Hepatocyte (in vitro differentiated cells): ENCODE measurements at regions not wholly inside any gene's neighbourhood (a gene's known extent, or its start where the extent isn't known, plus 50 kb on each side); places are given as distances from the start of the nearest gene placed in this dataset.

Experiments used
- CTCF ChIP-seq: fragments of 200-600 bp; sonication (generic); IDR thresholded peaks from 2 replicates; pipeline ENCODE4 v1.5.1; 2016; ENCODE audit warnings: antibody characterized with exemption, mild to moderate bottlenecking; ENCODE audit not compliant: poor library complexity
- EZH2 ChIP-seq: fragments of 200-600 bp; sonication (generic); IDR thresholded peaks from 2 replicates; pipeline ENCODE4 v1.6.1; 2016; ENCODE audit warnings: antibody characterized with exemption, mild to moderate bottlenecking, borderline replicate concordance
- EZH2phosphoT487 ChIP-seq: fragments of 200-600 bp; sonication (generic); IDR thresholded peaks from one replicate; pipeline ENCODE4 v1.6.1; 2018; ENCODE audit warnings: antibody characterized with exemption, mild to moderate bottlenecking, low read depth, moderate library complexity; ENCODE audit not compliant: unreplicated experiment, severe bottlenecking

DNA sequence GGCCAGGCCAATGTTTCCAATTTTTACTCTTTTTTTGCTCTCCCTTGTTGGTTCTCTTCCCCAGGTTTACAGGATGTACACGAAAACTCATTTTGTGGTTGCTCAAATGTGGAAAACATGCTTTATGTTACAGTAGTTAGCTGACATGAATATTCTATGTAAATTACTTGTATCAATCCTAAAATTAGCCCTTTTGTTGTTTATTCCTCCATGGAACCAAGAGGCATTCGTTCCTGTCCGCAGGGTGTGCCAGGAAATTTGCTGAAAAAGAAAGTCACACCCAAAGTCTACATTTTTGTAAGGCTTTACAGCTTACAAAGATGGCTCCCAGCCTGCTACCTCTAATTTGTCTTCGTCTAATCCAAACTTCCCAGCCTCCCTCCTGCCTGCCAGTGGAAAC lies 652.3 kb downstream of the ETS1 start:
- TF ChIP-seq CTCF (no peak), EZH2 (no peak), EZH2phosphoT487 (no peak)
